Activated naive CD8-positive, alpha-beta T cell treated with anti-CD3 and anti-CD28 coated beads, Interleukin-2, amount 50 U/mL, for 16 hours (primary cell): ENCODE measurements at regions not wholly inside any gene's neighbourhood (a gene's known extent, or its start where the extent isn't known, plus 50 kb on each side); places are given as distances from the start of the nearest gene placed in this dataset.

Experiments
- DNase-seq: peaks from one replicate; pipeline ENCODE4 v3.0.0-alpha.2; 2020; ENCODE audit warnings: low read depth, low spot score

DNA sequence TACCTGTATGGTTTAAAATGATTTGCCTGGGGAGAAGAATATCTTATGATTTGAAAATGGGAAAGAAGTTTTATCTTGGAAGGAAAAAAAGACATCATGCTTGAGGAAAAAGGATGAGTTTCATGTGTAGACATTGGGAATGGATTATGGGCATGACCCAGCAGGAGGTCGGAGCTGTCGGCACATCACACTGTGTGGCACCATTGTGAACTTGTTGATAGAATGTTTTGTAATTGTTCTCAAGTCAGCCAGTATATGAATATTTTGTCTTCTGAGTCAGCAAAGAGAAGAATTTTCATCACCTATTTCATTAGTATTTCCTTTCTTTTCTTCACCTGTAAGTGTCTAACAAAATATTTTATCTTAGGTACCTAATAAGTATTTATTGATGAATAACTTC lies 60.0 kb upstream of the HMGA2 start:
- no peak for DNase-seq

GRCh38 chr12:65765436-65765813 lies 58.9 kb upstream of the HMGA2 start:
- no peak for DNase-seq

- no peak for DNase-seq
Observed at GRCh38 chr12:65769880-65770279, 54.4 kb upstream of the HMGA2 start.
